GM23338 (cell line): ENCODE measurements at regions not wholly inside any gene's neighbourhood (a gene's known extent, or its start where the extent isn't known, plus 50 kb on each side); places are given as distances from the start of the nearest gene placed in this dataset.

Experiments used
- ATAC-seq: fragments of 200-7000 bp; cut with Tn5 transposase; 3 replicates; pipeline ENCODE4 v1.9.1; 2020
- DNase-seq: peaks from one replicate; pipeline ENCODE4 v3.0.0-alpha.2; 2015; ENCODE audit warnings: low spot score
- H2AFZ ChIP-seq: fragments of 200-600 bp; sonication (generic); 2 replicates; pipeline ENCODE4 v1.8.0; 2016; ENCODE audit warnings: antibody characterized with exemption, mild to moderate bottlenecking, moderate library complexity
- H3F3A ChIP-seq: fragments of 200-600 bp; sonication (generic); replicated peaks from 2 replicates; pipeline ENCODE4 v1.8.0; 2017; ENCODE audit warnings: antibody characterized with exemption, mixed run types, low read depth
- H3K27ac ChIP-seq: fragments of 200-600 bp; sonication (generic); 2 replicates; pipeline ENCODE4 v1.6.1; 2016; ENCODE audit warnings: low read depth
- H3K27me3 ChIP-seq: fragments of 200-600 bp; sonication (generic); 2 replicates; pipeline ENCODE4 v1.8.0; 2016; ENCODE audit warnings: mild to moderate bottlenecking, mixed run types, moderate library complexity; ENCODE audit not compliant: insufficient read depth
- H3K36me3 ChIP-seq: fragments of 200-600 bp; sonication (generic); 2 replicates; pipeline ENCODE4 v1.8.0; 2016; ENCODE audit warnings: mild to moderate bottlenecking; ENCODE audit not compliant: insufficient read depth
- H3K4me1 ChIP-seq: fragments of 200-600 bp; sonication (generic); 2 replicates; pipeline ENCODE4 v1.8.0; 2016; ENCODE audit warnings: mild to moderate bottlenecking, moderate library complexity; ENCODE audit not compliant: insufficient read depth
- H3K4me2 ChIP-seq: fragments of 200-600 bp; sonication (generic); 2 replicates; pipeline ENCODE4 v1.7.1; 2017; ENCODE audit warnings: mixed run types
- H3K4me3 ChIP-seq: fragments of 200-600 bp; sonication (generic); 2 replicates; pipeline ENCODE4 v1.6.1; 2016; ENCODE audit warnings: mixed run types
- H3K79me2 ChIP-seq: fragments of 200-600 bp; sonication (generic); replicated peaks from 2 replicates; pipeline ENCODE4 v1.8.0; 2017; ENCODE audit warnings: mild to moderate bottlenecking; ENCODE audit not compliant: insufficient read depth
- H3K9me2 ChIP-seq: fragments of 200-600 bp; sonication (generic); 2 replicates; pipeline ENCODE4 v1.8.0; 2017; ENCODE audit not compliant: insufficient read depth
- H4K20me1 ChIP-seq: fragments of 200-600 bp; sonication (generic); replicated peaks from 2 replicates; pipeline ENCODE4 v1.8.0; 2017; ENCODE audit warnings: mild to moderate bottlenecking; ENCODE audit not compliant: insufficient read depth
- H3K27ac Mint-ChIP-seq: 2 replicates; pipeline ENCODE4 v1.8.0; 2020; ENCODE audit warnings: inconsistent platforms, mild to moderate bottlenecking, moderate library complexity, mixed read lengths
- H3K27me3 Mint-ChIP-seq: 3 replicates; pipeline ENCODE4 v1.8.0; 2022; ENCODE audit warnings: low read depth, mild to moderate bottlenecking, moderate library complexity, mixed read lengths, inconsistent platforms; ENCODE audit not compliant: insufficient read depth, poor library complexity
- H3K36me3 Mint-ChIP-seq: 3 replicates; pipeline ENCODE4 v1.8.0; 2021; ENCODE audit warnings: low read depth, mild to moderate bottlenecking, inconsistent platforms, moderate library complexity, mixed read lengths
- H3K4me1 Mint-ChIP-seq: 3 replicates; pipeline ENCODE4 v1.8.0; 2020; ENCODE audit warnings: mild to moderate bottlenecking, inconsistent platforms, mixed read lengths
- H3K4me3 Mint-ChIP-seq: 3 replicates; pipeline ENCODE4 v1.8.0; 2021; ENCODE audit warnings: moderate library complexity, mild to moderate bottlenecking, inconsistent platforms, mixed read lengths
- H3K9me3 Mint-ChIP-seq: 3 replicates; pipeline ENCODE4 v1.8.0; 2020; ENCODE audit warnings: moderate library complexity, mild to moderate bottlenecking, inconsistent platforms, mixed read lengths
- CREB1 ChIP-seq: fragments of 250-450 bp; sonication (Bioruptor Pico); IDR thresholded peaks from 2 replicates; pipeline ENCODE4 v1.5.0; 2020; ENCODE audit warnings: low read depth, mild to moderate bottlenecking, moderate library complexity
- CTCF ChIP-seq, 2 experiments: fragments of 200-600 bp in 1 of 2; sonication (generic) in 1 of 2; conservative IDR thresholded peaks; 2 replicates each; pipeline versions ENCODE4 v1.5.1 to v1.6.1; 2016 to 2017; ENCODE audit warnings: antibody characterized with exemption in 2 of 2, low read depth in 2 of 2, mild to moderate bottlenecking in 2 of 2, moderate library complexity in 1 of 2
- ETS1 ChIP-seq: IDR thresholded peaks from 2 replicates; pipeline ENCODE4 v1.6.1; 2016; ENCODE audit warnings: antibody characterized with exemption
- EZH2 ChIP-seq: fragments of 200-600 bp; sonication (generic); IDR thresholded peaks from one replicate; pipeline ENCODE4 v1.8.0; 2017; ENCODE audit warnings: antibody characterized with exemption, mild to moderate bottlenecking, low read depth; ENCODE audit not compliant: unreplicated experiment
- EZH2phosphoT487 ChIP-seq: fragments of 200-600 bp; sonication (generic); IDR thresholded peaks from one replicate; pipeline ENCODE4 v1.8.1; 2018; ENCODE audit warnings: antibody characterized with exemption; ENCODE audit not compliant: unreplicated experiment
- NANOG ChIP-seq: IDR thresholded peaks from 2 replicates; pipeline ENCODE4 v1.6.1; 2016; ENCODE audit warnings: antibody characterized with exemption, borderline replicate concordance
- POLR2AphosphoS5 ChIP-seq: IDR thresholded peaks from 2 replicates; pipeline ENCODE4 v1.6.1; 2016; ENCODE audit warnings: antibody characterized with exemption, low read depth
- REST ChIP-seq: IDR thresholded peaks from one replicate; pipeline ENCODE4 v1.6.1; 2018; ENCODE audit warnings: antibody characterized with exemption; ENCODE audit not compliant: unreplicated experiment
- STAT1 ChIP-seq: IDR thresholded peaks from one replicate; pipeline ENCODE4 v1.6.1; 2016; ENCODE audit warnings: antibody characterized with exemption; ENCODE audit not compliant: unreplicated experiment
- ZNF114 ChIP-seq: fragments of 250-450 bp; sonication (Bioruptor Pico); IDR thresholded peaks from 2 replicates; pipeline ENCODE4 v1.5.0; 2020; ENCODE audit warnings: mild to moderate bottlenecking, moderate library complexity
- ZNF331 ChIP-seq: fragments of 250-450 bp; sonication (Bioruptor Pico); IDR thresholded peaks from 2 replicates; pipeline ENCODE4 v1.5.0; 2020; ENCODE audit warnings: low read depth, mild to moderate bottlenecking, moderate library complexity
- ZNF462 ChIP-seq: fragments of 250-450 bp; sonication (Bioruptor Pico); IDR thresholded peaks from 2 replicates; pipeline ENCODE4 v1.5.0; 2020; ENCODE audit warnings: mild to moderate bottlenecking, moderate library complexity

GRCh38 chr21:41073558-41073957, 94.4 kb upstream of the BACE2 start:
- no peaks in the 10 kb centered on the region for H3K9me2 ChIP-seq
- peaks cover 78% of the 10 kb centered on the region for H3K9me3 Mint-ChIP-seq
- ATAC-seq: no peak
- no peaks in the 10 kb centered on the region for H3F3A ChIP-seq
- DNase-seq: no peak
- H3K4me3 Mint-ChIP-seq: no peak overlapping the region
- no peak overlapping the region for H3K4me2 ChIP-seq
- peaks cover 18% of the 10 kb centered on the region; the same call in 2 of the 3 replicates for H3K36me3 Mint-ChIP-seq
- H2AFZ ChIP-seq: no peak overlapping the region
- no peaks in the 10 kb centered on the region; the same call in 1 of the 2 replicates for H3K36me3 ChIP-seq
- H3K27ac Mint-ChIP-seq: no peak overlapping the region
- H4K20me1 ChIP-seq: no peaks in the 10 kb centered on the region
- no peaks in the 10 kb centered on the region for H3K4me1 ChIP-seq
- H3K4me3 ChIP-seq: no peak overlapping the region
- peaks cover 4% of the 10 kb centered on the region; the same call in 2 of the 3 replicates for H3K4me1 Mint-ChIP-seq
- no peak for TF ChIP-seq REST
- no peak for TF ChIP-seq ZNF462 (CRISPR knock-in tag)
- TF ChIP-seq POLR2AphosphoS5: no peak
- no peak for TF ChIP-seq ZNF114
- no peak for TF ChIP-seq EZH2phosphoT487
- no peak for TF ChIP-seq CTCF (conservative IDR thresholded peaks at IDR 0.05; ENCODE audit: low read depth in 2 of 2)
- no peak for TF ChIP-seq ETS1
- no peak for TF ChIP-seq NANOG
- TF ChIP-seq CREB1 (CRISPR knock-in tag): no peak
- no peak for TF ChIP-seq STAT1
- TF ChIP-seq ZNF331 (CRISPR knock-in tag): no peak
- TF ChIP-seq EZH2: no peak
- no peak overlapping the region for H3K27ac ChIP-seq
- no peaks in the 10 kb centered on the region for H3K27me3 ChIP-seq
- no peaks in the 10 kb centered on the region for H3K79me2 ChIP-seq
- peaks cover 8% of the 10 kb centered on the region for H3K27me3 Mint-ChIP-seq
